ENCODE measurements at regions not wholly inside any gene's neighbourhood (a gene's known extent, or its start where the extent isn't known, plus 50 kb on each side); places are given as distances from the start of the nearest gene placed in this dataset.

- H3K27ac ChIP-seq (ENCODE audit: low read length), result no peak overlapping the region
- ATAC-seq (no peak), DNase-seq (no peak)
- H3K9me3 ChIP-seq (ENCODE audit: control insufficient read depth, low read length), result no peaks in the 10 kb centered on the region
- intact Hi-C loops (cut with DNase I), result no loop called here
- H3K4me1 ChIP-seq (ENCODE audit: control insufficient read depth, insufficient read depth, low read length), result no peaks in the 10 kb centered on the region
- no peak overlapping the region for H3K4me3 ChIP-seq (ENCODE audit: low read length)
- H3K27me3 ChIP-seq (ENCODE audit: control insufficient read depth, insufficient read depth), result no peaks in the 10 kb centered on the region
Observed at GRCh38 chr2:183284606-183285005, 160.4 kb downstream of the NUP35 start.

- DNase-seq (no peak), ATAC-seq (no peak)
- Histone ChIP-seq H3K4me3 (ENCODE audit: low read length) (no peak overlapping the region), H3K27me3 (ENCODE audit: control insufficient read depth, insufficient read depth) (no peaks in the 10 kb centered on the region), H3K9me3 (ENCODE audit: control insufficient read depth, low read length) (no peaks in the 10 kb centered on the region), H3K27ac (ENCODE audit: low read length) (no peak overlapping the region), H3K4me1 (ENCODE audit: control insufficient read depth, insufficient read depth, low read length) (no peaks in the 10 kb centered on the region)
- intact Hi-C loops (cut with DNase I), result no loop called here
- 71% methylated on average over 2 of the region's 2 CpGs for WGBS
Observed at GRCh38 chr2:183291436-183291835, 167.2 kb downstream of the NUP35 start.

DNA sequence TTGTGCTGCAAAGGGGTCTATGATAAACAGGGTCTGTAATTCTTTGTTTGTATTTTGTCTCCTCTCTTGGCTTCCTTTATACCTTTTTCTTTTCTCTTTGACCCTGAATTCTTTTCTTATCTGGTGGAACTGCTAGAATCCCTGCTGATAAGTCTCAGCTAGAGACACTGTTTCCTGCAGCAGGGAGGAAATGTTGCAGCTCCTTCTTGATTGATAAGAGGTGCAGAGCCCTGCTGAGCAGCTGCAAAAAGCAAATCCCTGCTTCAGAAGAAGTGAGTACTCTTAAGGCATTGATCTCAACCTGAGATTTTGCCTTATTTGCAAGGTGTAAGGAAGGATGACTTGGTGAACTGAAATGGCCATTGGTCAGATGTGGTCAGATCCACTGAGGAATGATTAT is 167.8 kb downstream of the NUP35 start:
- intact Hi-C loops (cut with DNase I), result no loop called here

GRCh38 chr2:183339311-183339710 is 215.1 kb downstream of the NUP35 start:
- no peak for ATAC-seq
- DNase-seq, result no peak
- H3K9me3 ChIP-seq (ENCODE audit: control insufficient read depth, low read length), result no peaks in the 10 kb centered on the region
- H3K4me3 ChIP-seq (ENCODE audit: low read length), result no peak overlapping the region
- intact Hi-C loops (cut with DNase I), result no loop called here
- H3K27me3 ChIP-seq (ENCODE audit: control insufficient read depth, insufficient read depth), result no peaks in the 10 kb centered on the region
- no peaks in the 10 kb centered on the region for H3K4me1 ChIP-seq (ENCODE audit: control insufficient read depth, insufficient read depth, low read length)
- H3K27ac ChIP-seq (ENCODE audit: low read length), result no peak overlapping the region
- 77% methylated on average over 1 of the region's 1 CpG for WGBS

More for the DNA sequence above, 167.8 kb downstream of the NUP35 start:
- Histone ChIP-seq H3K27me3 (ENCODE audit: control insufficient read depth, insufficient read depth) (no peaks in the 10 kb centered on the region), H3K27ac (ENCODE audit: low read length) (no peak overlapping the region), H3K9me3 (ENCODE audit: control insufficient read depth, low read length) (no peaks in the 10 kb centered on the region), H3K4me1 (ENCODE audit: control insufficient read depth, insufficient read depth, low read length) (no peaks in the 10 kb centered on the region), H3K4me3 (ENCODE audit: low read length) (no peak overlapping the region)
- DNase-seq (no peak), ATAC-seq (no peak)

DNA sequence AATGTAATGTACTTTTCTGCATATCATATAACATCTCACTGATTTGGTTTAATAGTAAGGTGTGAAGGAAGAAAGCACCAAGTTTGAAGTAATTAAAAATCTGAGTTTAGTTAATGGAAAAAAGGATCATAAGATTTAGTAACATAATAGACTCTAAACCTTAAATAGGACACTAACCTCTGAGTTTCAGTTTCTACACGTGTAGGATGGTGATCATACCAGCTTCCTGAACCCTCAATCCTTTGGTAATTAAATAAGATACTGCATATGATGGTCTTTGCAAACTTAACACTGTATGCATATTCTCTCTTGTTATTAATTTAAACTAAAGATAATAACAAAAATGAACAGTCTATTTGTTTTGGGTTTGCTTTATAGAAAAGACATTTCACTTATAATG is 216.8 kb downstream of the NUP35 start:
- WGBS, result 56% methylated on average over 1 of the region's 1 CpG
- no peak for ATAC-seq
- intact Hi-C loops (cut with DNase I), result no loop called here
- H3K27me3 ChIP-seq (ENCODE audit: control insufficient read depth, insufficient read depth), result no peaks in the 10 kb centered on the region
- H3K9me3 ChIP-seq (ENCODE audit: control insufficient read depth, low read length), result no peaks in the 10 kb centered on the region
- no peak overlapping the region for H3K27ac ChIP-seq (ENCODE audit: low read length)
- DNase-seq, result no peak
- no peak overlapping the region for H3K4me3 ChIP-seq (ENCODE audit: low read length)
- no peaks in the 10 kb centered on the region for H3K4me1 ChIP-seq (ENCODE audit: control insufficient read depth, insufficient read depth, low read length)

DNA sequence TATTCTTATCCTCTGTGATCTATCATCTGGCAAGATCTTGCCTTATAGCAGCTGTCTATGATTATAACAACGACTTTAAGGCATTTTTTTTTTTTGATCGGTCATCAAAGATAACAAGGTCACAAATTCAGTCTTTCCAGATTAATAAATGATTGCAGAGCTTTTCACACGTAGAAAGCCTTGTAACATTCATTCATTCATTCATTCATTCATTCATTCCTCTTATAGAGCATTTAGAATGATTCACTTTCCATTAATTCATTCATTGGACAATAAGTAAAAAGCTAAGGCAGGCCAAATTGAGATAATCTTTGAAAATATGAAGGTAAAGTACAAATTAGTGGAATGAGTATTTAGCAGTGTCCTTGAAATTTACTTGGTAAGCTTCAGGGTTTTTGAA is 223.7 kb downstream of the NUP35 start:
- H3K4me3 ChIP-seq (ENCODE audit: low read length), result no peak overlapping the region
- no peak overlapping the region for H3K27ac ChIP-seq (ENCODE audit: low read length)
- WGBS, result 71% methylated on average over 3 of the region's 3 CpGs
- no peaks in the 10 kb centered on the region for H3K9me3 ChIP-seq (ENCODE audit: control insufficient read depth, low read length)
- H3K27me3 ChIP-seq (ENCODE audit: control insufficient read depth, insufficient read depth), result no peaks in the 10 kb centered on the region
- DNase-seq (no peak), ATAC-seq (no peak)
- no peaks in the 10 kb centered on the region for H3K4me1 ChIP-seq (ENCODE audit: control insufficient read depth, insufficient read depth, low read length)
- intact Hi-C loops (cut with DNase I), result no loop called here

DNA sequence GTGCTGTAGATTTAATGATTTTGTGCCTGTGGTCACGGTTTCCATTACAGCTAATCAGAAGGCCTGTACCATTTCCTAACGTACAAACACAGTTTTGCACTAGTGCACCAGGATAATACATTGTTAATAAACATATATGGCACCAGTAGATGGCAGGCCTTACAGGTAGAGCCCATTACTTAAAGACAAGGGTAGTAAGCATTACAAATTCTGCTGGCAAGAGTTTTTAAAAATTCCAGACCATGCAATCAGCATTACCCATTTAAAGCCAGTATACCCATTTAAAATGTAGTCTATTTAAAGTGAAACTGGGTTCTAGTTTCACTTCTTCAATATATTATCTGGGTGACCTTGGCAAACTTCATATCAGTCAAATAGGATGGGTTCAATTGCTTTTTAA is 224.2 kb downstream of the NUP35 start:
- ATAC-seq, result no peak
- Histone ChIP-seq H3K4me1 (ENCODE audit: control insufficient read depth, insufficient read depth, low read length) (no peaks in the 10 kb centered on the region), H3K4me3 (ENCODE audit: low read length) (no peak overlapping the region), H3K9me3 (ENCODE audit: control insufficient read depth, low read length) (no peaks in the 10 kb centered on the region), H3K27ac (ENCODE audit: low read length) (no peak overlapping the region), H3K27me3 (ENCODE audit: control insufficient read depth, insufficient read depth) (no peaks in the 10 kb centered on the region)
- 79% methylated on average over 2 of the region's 2 CpGs for WGBS
- intact Hi-C loops (cut with DNase I), result no loop called here
- no peak for DNase-seq

DNA sequence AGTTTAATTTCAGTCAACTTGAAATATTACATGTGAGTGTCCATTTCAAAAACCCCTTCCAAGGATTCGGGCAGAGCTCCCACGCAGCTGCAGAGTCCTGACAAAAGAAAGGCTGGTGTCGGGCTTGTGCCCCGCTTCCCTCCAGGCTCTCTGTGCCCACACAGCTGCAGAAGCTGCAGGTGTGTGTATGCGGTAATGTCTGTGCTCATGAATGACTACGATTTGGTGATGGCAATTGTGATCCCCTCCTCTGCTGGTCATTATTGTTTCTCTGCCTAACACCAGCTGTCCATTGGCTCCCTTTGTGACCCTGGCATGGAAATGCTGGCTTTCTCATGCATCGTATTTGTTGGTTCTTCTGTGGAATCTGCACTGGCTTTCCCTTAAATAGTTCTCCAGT is 224.8 kb downstream of the NUP35 start:
- DNase-seq (no peak), ATAC-seq (no peak)
- intact Hi-C loops (cut with DNase I), result no loop called here
- Histone ChIP-seq H3K9me3 (ENCODE audit: control insufficient read depth, low read length) (no peaks in the 10 kb centered on the region), H3K4me1 (ENCODE audit: control insufficient read depth, insufficient read depth, low read length) (no peaks in the 10 kb centered on the region), H3K27ac (ENCODE audit: low read length) (no peak overlapping the region), H3K4me3 (ENCODE audit: low read length) (no peak overlapping the region), H3K27me3 (ENCODE audit: control insufficient read depth, insufficient read depth) (no peaks in the 10 kb centered on the region)
- 81% methylated on average over 7 of the region's 7 CpGs for WGBS

- Histone ChIP-seq H3K27me3 (ENCODE audit: control insufficient read depth, insufficient read depth) (no peaks in the 10 kb centered on the region), H3K9me3 (ENCODE audit: control insufficient read depth, low read length) (no peaks in the 10 kb centered on the region), H3K4me3 (ENCODE audit: low read length) (no peak overlapping the region), H3K27ac (ENCODE audit: low read length) (no peak overlapping the region), H3K4me1 (ENCODE audit: control insufficient read depth, insufficient read depth, low read length) (no peaks in the 10 kb centered on the region)
- DNase-seq (no peak), ATAC-seq (no peak)
- intact Hi-C loops (cut with DNase I), result no loop called here
- 79% methylated on average over 2 of the region's 2 CpGs for WGBS
Observed at GRCh38 chr2:183359867-183360266, 235.6 kb downstream of the NUP35 start.

DNA sequence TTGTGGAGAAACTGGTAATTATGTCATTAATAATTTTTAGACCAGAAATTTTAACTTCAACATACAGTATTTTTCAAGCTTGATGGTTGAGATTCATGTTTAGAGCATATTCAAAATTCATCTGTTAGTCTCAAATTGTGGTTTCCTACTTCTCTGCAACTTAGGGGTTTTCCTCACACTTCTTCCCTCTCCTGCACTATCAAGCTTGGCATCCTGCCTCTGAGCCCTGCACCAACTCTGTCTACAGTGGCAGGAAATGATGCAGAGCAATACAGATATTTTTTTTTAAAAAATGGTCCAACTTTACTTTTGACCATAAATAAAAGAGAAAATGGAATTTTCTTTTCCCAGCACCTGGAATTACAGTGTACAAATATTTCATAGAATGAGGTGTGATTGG is 247.3 kb downstream of the NUP35 start:
- Histone ChIP-seq H3K9me3 (ENCODE audit: control insufficient read depth, low read length) (no peaks in the 10 kb centered on the region), H3K4me3 (ENCODE audit: low read length) (no peak overlapping the region), H3K4me1 (ENCODE audit: control insufficient read depth, insufficient read depth, low read length) (no peaks in the 10 kb centered on the region), H3K27ac (ENCODE audit: low read length) (no peak overlapping the region), H3K27me3 (ENCODE audit: control insufficient read depth, insufficient read depth) (no peaks in the 10 kb centered on the region)
- ATAC-seq (no peak), DNase-seq (no peak)
- intact Hi-C loops (cut with DNase I), result no loop called here

GRCh38 chr2:183375821-183376220 is 251.6 kb downstream of the NUP35 start:
- intact Hi-C loops (cut with DNase I), result no loop called here
- no peaks in the 10 kb centered on the region for H3K27me3 ChIP-seq (ENCODE audit: control insufficient read depth, insufficient read depth)
- no peak for ATAC-seq
- no peak overlapping the region for H3K27ac ChIP-seq (ENCODE audit: low read length)
- no peaks in the 10 kb centered on the region for H3K9me3 ChIP-seq (ENCODE audit: control insufficient read depth, low read length)
- H3K4me3 ChIP-seq (ENCODE audit: low read length), result no peak overlapping the region
- no peak for DNase-seq
- 73% methylated on average over 3 of the region's 3 CpGs for WGBS
- no peaks in the 10 kb centered on the region for H3K4me1 ChIP-seq (ENCODE audit: control insufficient read depth, insufficient read depth, low read length)

GRCh38 chr2:183383854-183384253 is 259.6 kb downstream of the NUP35 start:
- no peak for DNase-seq
- intact Hi-C loops (cut with DNase I), result no loop called here
- H3K27me3 ChIP-seq (ENCODE audit: control insufficient read depth, insufficient read depth), result no peaks in the 10 kb centered on the region
- H3K27ac ChIP-seq (ENCODE audit: low read length), result no peak overlapping the region
- WGBS, result 97% methylated on average over 1 of the region's 1 CpG
- H3K4me1 ChIP-seq (ENCODE audit: control insufficient read depth, insufficient read depth, low read length), result no peaks in the 10 kb centered on the region
- H3K9me3 ChIP-seq (ENCODE audit: control insufficient read depth, low read length), result no peaks in the 10 kb centered on the region
- H3K4me3 ChIP-seq (ENCODE audit: low read length), result no peak overlapping the region
- no peak for ATAC-seq
